Activated T-cell treated with anti-CD3 and anti-CD28 coated beads, Interleukin-2, amount 50 U/mL, for 48 hours (primary cell): ENCODE measurements at regions not wholly inside any gene's neighbourhood (a gene's known extent, or its start where the extent isn't known, plus 50 kb on each side); places are given as distances from the start of the nearest gene placed in this dataset.
"Not testable (repeated sequence)": the region's sequence is repeated elsewhere in the genome, so short reads cannot be mapped to it uniquely, and the experiment has no call there.

ENCODE experiments used
- DNase-seq, 2 experiments: peaks; one replicate each; pipeline ENCODE4 v3.0.0-alpha.2; 2020

DNA sequence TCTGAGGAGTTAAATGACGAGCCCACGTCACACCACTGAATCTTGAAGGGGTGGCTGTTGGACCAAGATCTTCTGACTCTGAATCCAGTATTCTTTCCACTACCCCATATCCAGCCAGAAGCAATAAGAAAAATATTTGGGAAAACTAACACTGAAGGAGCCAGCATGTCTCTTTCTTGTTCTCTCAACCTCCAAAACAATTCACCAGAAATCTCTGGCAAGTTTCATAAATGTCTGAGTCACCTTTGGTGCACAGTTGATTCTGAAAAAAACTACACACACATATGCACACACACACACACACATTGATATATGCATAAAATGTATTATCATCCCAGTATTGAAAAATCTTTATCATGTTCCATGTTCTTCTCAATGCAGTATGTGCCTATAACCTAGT, 104.3 kb upstream of the BLID start:
- no peak for DNase-seq

- no peak for DNase-seq
These were observed 103.8 kb upstream of the BLID start for GRCh38 chr11:122219791-122220190.

DNA sequence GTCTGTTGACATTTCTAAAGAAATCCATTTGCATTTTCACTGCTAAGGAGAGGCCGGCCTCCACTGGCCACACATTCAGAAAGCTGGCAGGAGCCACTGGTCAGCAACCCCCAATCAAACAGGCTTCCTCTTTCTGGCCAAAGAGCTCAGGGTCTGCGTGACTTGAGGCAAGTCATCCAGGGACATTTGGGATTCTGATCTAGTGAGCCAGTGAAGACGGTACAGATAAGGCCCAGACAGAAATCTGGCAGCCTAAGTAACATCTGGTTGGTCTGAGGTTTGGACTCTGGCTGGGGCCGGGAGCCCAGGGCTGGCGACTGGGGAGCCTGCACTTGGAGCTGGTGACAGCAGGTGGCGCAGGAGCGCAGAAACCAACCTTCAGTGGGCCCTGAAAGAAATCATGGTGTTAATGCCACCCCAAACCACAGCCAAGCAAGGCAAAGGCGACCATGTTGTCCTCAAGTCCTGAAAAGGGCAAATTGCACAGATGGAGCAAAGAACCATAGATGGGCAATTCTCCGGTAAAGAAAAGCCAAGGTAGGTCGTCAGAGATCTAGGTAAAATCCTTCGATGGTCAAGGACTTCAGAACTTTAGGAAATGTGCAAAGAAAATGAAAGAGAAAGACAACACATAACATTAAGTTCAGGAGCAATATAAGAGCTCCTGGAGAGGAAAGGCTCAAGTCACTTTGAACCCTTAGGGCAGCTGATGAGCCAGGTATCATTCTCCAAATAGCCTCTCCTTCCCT, 99.4 kb upstream of the BLID start:
- DNase-seq, result peak; percentile 44 to 54

- DNase-seq, result no peak
These were observed 98.6 kb upstream of the BLID start for GRCh38 chr11:122214567-122214966.

- DNase-seq, result no peak
These were observed 98.1 kb upstream of the BLID start for GRCh38 chr11:122214080-122214479.

DNA sequence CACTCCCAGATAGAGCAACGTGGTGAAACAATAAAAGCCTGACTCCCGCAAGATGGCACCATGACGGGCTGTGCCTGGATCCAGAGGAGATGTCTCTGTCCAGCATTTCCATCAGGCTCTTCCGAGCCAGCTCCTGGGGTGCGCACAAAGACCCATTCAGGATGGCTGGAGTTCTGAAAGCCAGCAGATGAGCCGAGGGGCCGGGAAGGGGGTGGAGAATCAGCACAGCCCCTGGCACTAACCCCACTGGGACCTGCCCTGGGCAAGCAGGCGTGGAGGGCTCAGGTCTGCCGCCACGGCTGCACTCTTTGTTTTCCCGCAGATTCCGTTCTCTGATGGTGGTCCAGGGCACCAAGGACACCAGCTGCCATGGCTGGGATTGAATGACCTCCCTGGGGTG, 97.2 kb upstream of the BLID start:
- DNase-seq, result no peak

DNA sequence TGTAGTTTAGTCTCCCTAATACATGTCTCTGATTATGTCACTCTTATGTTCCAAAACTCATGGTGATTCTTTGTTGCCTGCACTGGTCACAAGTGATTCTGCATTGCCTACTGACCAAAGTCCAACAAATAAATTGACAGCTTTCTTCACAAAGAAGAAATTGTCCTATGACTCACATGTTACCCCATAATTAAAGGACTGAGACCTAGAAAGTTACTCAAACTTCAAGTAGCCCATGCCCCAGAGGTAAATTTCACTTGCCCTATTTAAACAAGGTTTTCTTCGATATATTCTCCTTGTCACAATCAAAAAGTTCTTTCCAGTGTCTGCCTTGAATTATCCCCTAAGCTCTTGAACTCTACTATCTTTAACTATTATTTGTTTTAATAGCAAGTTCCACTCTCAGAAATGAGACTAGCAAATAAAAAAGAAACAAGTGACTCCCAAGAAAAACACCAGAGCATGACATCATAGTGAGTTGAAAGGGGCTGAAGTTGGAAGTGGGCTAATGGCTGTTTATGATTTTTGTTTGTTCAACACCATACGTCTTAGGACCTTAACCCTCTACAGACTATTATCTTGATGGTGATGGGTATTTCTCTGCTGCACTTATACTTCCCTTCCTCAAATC, 94.5 kb upstream of the BLID start:
- no peak for DNase-seq

DNA sequence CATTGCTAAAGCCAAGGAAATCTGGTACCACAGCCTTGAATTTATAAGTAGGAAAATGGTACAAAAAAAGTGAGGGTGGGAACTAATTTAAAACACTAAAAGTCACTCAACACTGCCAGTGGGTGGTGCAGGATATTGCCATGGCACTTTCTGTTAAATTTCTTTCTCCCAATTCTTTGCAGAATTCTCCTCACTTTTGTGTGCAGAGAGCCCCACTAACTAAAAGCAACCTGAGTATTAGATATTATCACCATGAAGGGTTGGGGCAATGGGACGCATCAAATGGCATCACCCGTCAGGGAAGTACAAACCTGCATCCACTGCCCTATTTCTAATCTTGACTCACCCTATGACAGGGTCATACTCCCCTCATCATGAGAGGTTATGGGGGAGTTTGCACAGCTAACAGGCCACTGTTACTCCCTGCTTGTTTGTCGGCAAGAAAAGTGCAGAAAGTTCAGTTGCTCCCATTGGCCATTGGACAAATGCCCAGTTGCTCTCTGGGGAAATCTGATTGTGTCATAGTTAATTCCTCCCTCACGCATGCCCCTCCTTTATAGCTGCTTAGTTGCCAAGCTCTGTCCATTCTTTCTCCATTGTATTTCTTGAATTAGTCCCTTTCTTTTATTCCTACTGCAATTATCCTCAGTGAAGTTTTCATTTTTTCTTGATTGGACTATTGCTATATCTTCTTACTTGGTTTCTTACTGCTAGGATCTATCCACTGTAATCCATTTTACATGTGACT, 93.8 kb upstream of the BLID start:
- no peak for DNase-seq

DNA sequence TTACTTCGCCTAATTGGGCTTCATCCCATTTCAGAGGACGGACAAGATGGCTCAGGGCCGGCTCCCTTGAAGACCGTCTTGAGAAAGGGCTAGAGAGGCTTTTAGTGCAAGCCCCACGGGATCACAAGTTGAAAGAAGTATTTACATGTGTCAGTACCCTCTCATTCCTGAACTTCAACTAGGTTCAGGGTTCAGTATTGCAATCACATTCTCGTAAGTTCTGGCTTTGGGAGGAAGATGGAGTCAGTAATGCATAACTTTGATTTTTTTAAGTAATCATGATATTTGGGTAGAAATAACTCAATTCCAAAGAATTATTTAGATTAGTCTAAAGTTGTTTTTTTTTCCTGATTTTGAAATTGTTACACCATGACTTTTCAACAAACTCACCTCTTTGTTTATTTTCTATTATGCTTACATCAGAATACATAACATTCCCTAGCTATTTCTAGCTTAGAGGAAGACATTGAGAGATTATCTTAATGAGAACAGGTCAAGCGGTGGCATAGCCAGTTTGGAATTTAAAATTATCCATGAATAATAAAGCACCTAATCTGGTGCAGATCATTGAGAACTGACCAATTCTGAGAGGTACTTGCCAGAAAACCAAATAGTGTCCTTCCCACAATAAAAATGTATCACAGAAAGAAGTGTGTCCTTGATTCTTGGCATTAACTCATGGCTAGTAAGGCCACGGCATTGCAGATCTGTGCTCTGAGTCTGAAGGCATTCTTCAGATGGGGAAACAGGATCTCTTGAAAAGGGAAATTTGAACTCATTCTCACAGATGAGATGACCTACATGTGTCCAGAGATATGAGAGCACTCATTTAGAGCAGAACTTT, 92.1 kb upstream of the BLID start:
- no peak for DNase-seq

DNA sequence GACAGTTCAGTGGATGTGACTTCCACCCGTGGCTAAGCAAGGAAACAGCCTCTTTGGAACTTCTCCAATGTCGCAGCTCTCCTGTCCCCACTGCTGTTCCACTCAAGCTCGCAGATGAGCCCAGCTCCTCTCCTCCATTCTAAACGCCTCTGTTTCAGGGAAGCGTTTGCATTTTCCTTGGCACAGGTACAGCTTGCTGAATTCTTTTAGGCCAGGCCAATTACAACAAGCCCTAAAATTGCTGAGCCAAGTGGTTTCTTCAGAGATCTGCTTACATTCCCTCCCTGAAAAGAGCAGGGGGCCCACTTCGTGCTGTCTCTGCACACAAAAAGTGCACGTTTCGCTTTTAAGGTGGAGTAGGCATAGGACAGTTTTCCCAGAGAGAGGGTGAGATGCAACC, 91.5 kb upstream of the BLID start:
- DNase-seq, result no peak

DNA sequence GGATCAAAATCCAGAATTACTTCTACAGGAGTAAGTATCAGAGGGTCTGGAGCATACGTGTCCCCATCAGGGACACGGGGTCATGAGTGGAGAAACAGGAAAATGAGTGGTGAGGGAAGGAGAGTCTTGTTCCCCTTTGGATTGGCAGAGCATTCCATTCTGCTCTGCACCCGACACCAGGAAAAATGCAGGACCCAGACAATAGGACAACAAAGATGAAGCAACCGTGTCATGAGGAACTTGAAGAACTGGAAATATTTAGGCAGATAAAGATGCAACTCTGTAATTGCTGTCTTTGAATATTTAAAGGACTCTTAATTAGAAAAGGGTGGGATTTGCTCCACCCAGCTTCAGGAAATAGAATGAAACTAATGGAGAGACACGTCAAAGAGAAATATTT, 89.0 kb upstream of the BLID start:
- DNase-seq, result no peak

DNA sequence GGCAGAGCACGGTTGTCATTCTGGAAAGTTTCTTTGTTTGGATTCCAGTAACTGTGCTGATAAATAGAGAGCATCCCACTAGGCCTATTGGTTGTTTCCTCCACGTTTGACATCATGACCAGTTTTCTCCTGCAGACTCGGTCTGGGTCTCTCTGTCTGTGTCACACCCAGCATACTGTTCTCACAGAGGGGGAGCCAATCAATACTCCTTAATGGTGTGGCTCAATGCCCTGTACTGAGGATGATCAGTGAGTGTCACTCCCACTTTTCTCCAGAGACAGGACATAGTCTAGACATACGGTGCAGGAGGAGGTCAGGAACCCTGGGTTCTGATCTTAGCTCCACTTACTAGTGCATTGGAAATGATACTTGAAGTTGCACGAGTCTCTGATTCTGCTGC, 88.2 kb upstream of the BLID start:
- no peak for DNase-seq

- peak; percentile 60 to 64 for DNase-seq
These were observed 87.0 kb upstream of the BLID start for GRCh38 chr11:122202951-122203456.

GRCh38 chr11:122202161-122202950, 86.3 kb upstream of the BLID start:
- no peak for DNase-seq

DNA sequence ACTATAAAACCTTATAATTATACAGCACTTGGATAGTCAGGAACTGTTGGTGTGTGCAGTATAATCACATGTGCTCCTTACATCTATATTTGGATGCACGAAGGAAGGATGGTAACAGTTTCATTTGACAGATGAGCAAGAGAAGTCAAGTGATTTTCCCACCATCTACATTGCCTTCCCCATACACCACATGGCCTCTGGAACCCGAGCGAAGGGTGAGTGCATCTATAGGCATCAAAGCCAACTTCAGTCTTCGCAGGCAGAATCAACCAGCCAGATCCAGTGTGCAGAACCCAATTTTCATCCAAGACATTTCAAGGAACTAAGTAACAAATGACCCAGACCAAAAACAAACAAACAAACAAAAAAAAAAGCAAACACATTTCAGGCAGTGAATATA, 85.1 kb upstream of the BLID start:
- no peak for DNase-seq

DNA sequence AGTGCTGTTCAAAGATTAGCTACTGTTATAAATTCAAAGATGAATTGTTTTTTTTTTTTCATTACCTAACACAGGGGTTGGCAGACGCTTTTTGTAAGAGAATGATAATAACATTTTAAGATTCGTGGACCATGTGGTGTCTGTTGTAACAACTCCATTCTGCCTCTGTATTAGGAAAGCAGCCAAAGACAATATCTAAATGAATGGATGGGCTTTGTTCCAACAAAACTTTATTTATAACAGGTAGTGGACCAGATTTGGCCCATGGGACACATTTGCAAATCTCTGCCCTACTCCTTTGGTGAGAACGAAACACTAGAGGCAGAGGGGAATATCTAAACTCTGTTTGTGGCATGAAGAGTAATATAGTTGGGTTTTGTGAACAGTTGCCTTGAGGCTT, 83.6 kb upstream of the BLID start:
- DNase-seq, result no peak

GRCh38 chr11:122198291-122198983, 82.4 kb upstream of the BLID start:
- no peak for DNase-seq

DNA sequence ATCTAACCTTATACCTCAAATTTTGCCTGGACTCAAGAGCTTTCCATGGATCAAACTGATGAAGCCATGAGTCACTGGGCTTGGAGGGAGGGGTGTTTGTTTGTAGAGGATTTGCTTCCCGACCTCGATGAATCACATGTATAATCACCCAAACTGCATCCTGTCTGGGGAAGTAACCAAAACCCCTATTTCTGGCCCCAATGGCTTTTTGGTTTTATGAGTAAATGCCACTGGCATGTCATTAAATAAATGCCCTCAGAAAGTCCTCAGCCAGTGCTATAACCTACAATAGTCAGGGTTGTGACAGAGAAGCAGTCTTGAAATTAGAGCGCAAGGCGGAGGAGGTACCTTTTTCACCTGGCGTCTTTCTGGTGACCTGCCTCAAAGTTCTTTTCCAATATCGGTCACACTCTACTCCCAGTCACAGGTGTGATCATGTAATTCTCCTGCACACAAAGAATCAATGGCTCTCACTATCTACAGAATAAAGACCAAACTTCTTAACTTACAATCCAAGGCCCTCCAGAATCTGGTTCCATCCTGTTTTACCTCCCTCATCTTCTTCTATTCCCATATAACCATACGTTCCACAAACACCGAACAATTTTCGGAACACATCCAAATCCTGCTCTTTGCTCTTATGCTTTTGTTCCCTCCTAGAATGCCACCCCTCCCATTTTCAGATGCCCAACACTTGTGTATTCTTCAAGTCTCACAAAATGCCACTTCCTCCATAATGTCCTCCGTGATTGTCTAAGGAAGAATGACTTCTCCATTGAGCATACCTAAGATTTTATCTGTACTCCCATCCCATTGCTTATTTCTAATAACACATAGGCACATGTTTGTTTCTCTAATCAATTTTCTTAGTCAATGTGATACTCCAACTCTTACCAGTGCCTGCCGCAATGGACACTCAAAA, 81.3 kb upstream of the BLID start:
- no peak for DNase-seq

GRCh38 chr11:122195790-122196189, 79.8 kb upstream of the BLID start:
- no peak for DNase-seq

- not testable (repeated sequence) for DNase-seq
These were observed 78.0 kb upstream of the BLID start for GRCh38 chr11:122193881-122194480.
